RWPE1 (cell line): ENCODE measurements at regions not wholly inside any gene's neighbourhood (a gene's known extent, or its start where the extent isn't known, plus 50 kb on each side); places are given as distances from the start of the nearest gene placed in this dataset.

Experiments
- CTCF ChIA-PET: fragments of 350-600 bp; sonication (Branson Sonifier 250); formaldehyde crosslinking; extraction: SDS; loops from one replicate; lab custom pipeline; 2021; lab: Yijun Ruan, JAX
- POLR2A ChIA-PET: fragments of 400-600 bp; formaldehyde crosslinking; extraction: SDS; loops from one replicate; lab custom pipeline; 2020; ENCODE audit warnings: antibody characterized with exemption; ENCODE audit not compliant: low non-redundant PET; lab: Yijun Ruan, JAX
- DNase-seq: peaks from one replicate; pipeline ENCODE4 v3.0.0; 2012; ENCODE audit warnings: low spot score
- H3K27ac ChIP-seq: fragments of 450-650 bp; 2 replicates; pipeline ENCODE4 v1.5.1; 2017
- CTCF ChIP-seq: fragments of 450-650 bp; conservative IDR thresholded peaks from 2 replicates; pipeline ENCODE4 v1.5.1; 2017; ENCODE audit warnings: low read depth, mild to moderate bottlenecking

DNA sequence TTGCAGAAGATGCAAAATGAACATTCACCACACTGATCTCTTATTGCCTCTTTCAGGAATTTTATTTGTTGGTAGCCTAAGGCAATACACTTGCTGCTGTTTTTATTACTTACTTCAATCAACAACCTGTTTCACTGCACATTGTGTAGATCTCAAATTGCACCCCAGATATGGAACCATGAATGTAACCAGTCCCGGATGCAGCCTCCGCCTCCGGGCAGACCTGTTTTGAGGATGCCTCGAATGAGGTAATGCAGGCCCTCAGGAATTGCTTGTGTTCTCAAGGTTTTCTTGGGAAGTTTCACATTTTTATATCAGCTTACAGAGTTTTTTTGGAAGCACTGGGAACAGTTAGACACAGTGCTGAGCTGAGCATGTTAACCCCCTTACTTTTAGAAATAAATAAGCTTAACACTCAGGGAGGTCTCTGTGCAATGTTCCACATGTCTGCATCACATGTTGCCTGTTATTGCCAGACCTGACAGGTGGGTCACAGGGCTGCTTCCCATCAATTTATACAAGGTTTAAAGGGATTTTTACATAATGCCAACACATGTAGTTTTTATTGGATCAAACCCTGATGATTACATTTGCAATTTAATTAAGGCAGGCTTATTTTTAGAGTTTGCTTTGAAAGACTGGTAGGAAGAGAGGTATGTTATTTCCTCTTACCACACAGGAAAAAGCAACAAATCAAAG lies 193.1 kb upstream of the POM121L12 start:
- TF ChIP-seq CTCF: no peak
- POLR2A ChIA-PET: no interaction called here
- H3K27ac ChIP-seq: no peak overlapping the region
- no peak for DNase-seq
- CTCF ChIA-PET: no interaction called here

GRCh38 chr7:52838981-52839411 lies 196.4 kb upstream of the POM121L12 start:
- ChIA-PET POLR2A (no interaction called here), CTCF (interaction anchor here (1.3 kb wide), 1 partner anchor 227 kb away, joined by 3 read pairs; no protein-coding TSS in a partner anchor)
- TF ChIP-seq CTCF: no peak
- H3K27ac ChIP-seq: no peak overlapping the region
- peak; percentile 3 for DNase-seq

DNA sequence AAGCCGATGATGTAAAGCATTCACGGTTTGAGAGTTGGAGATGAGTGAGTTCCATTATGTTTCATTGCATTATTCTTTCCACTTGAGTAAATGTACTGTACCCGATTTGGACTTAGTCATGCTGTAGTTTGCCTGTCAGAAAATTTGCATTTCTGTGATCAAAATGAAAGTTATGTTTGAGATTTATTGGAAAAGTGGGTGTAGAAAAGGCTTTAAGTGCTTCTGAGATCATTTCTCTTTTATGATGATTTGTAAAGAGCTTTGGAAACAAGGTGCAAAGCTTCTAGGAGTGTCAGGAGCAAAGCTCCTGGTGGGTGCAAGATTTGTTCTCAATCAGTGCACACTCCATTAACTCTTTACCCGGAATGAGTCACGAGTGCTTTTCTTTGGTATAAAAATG lies 204.1 kb upstream of the POM121L12 start:
- no peak for DNase-seq

GRCh38 chr7:52830801-52831200 lies 204.6 kb upstream of the POM121L12 start:
- H3K27ac ChIP-seq: no peak overlapping the region
- ChIA-PET POLR2A (no interaction called here), CTCF (no interaction called here)
- DNase-seq: no peak
- no peak for TF ChIP-seq CTCF

More for the DNA sequence above, 204.1 kb upstream of the POM121L12 start:
- ChIA-PET CTCF (no interaction called here), POLR2A (no interaction called here)
- H3K27ac ChIP-seq: no peak overlapping the region
- no peak for TF ChIP-seq CTCF

- CTCF ChIA-PET: interaction anchor here (0.6 kb wide), 1 partner anchor 1220 kb away, joined by 3 read pairs; no protein-coding TSS in a partner anchor
Observed at GRCh38 chr7:52826515-52827265, 208.7 kb upstream of the POM121L12 start.

More at GRCh38 chr7:52826515-52827265, 208.7 kb upstream of the POM121L12 start:
- TF ChIP-seq CTCF: no peak
- POLR2A ChIA-PET: no interaction called here
- no peak overlapping the region for H3K27ac ChIP-seq
- DNase-seq: no peak
